ENCODE measurements at regions not wholly inside any gene's neighbourhood (a gene's known extent, or its start where the extent isn't known, plus 50 kb on each side); places are given as distances from the start of the nearest gene placed in this dataset.

DNA sequence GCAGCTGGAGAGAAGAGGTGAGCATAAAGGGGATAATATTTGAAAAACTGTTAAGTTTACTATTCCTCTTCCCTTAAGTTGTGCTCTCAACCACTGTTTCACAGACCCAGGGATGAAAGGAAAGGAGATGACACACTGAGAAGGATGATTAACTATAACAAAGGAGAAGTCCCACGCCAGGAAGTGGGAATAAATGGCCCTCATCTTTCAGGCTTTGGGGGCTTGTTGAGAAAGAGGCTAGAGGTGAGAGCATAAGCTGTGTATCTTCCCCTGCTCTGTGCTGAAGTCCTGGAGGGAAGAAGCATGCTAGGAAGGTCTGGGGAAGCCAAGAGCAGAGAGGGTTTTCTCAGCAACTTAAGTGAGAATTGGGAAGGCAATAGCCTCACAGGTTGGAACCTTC, 399.1 kb upstream of the ATP5MC3 start:
- Histone ChIP-seq H3K27ac (ENCODE audit: low read depth in 1 of 2, low read length in 2 of 2) (no peak overlapping the region), H3K4me1 (ENCODE audit: control insufficient read depth in 4 of 4, insufficient read depth in 4 of 4, low read length in 3 of 4) (peaks cover 0 to 23% (median 8%) of the 10 kb centered on the region in 4 donors), H3K4me3 (ENCODE audit: low read depth in 1 of 3, low read length in 3 of 3) (no peak overlapping the region), H3K9me3 (ENCODE audit: control insufficient read depth in 4 of 4, low read length in 3 of 4) (no peaks in the 10 kb centered on the region), H3K9ac (ENCODE audit: low read depth in 1 of 2, low read length in 2 of 2) (no peak overlapping the region), H3K36me3 (ENCODE audit: control insufficient read depth in 4 of 4, insufficient read depth in 3 of 4, low read depth in 1 of 4, low read length in 3 of 4) (no peaks in the 10 kb centered on the region), H3K27me3 (ENCODE audit: control insufficient read depth in 4 of 4, insufficient read depth in 4 of 4, low read length in 3 of 4) (no peaks in the 10 kb centered on the region)
- DNase-seq (ENCODE audit: low spot score): no peak
- TF ChIP-seq JUND (IDR thresholded peaks at IDR 0.05) (no peak), RAD21 (IDR thresholded peaks at IDR 0.05) (no peak), GABPA (IDR thresholded peaks at IDR 0.05 in 1 of 2, conservative IDR thresholded peaks at IDR 0.05 in 1 of 2) (no peak), YY1 (IDR thresholded peaks at IDR 0.05) (no peak), NR2F2 (IDR thresholded peaks at IDR 0.05) (no peak), HNF4G (IDR thresholded peaks at IDR 0.05) (no peak)
- TF ChIP-seq, protein P1, sequence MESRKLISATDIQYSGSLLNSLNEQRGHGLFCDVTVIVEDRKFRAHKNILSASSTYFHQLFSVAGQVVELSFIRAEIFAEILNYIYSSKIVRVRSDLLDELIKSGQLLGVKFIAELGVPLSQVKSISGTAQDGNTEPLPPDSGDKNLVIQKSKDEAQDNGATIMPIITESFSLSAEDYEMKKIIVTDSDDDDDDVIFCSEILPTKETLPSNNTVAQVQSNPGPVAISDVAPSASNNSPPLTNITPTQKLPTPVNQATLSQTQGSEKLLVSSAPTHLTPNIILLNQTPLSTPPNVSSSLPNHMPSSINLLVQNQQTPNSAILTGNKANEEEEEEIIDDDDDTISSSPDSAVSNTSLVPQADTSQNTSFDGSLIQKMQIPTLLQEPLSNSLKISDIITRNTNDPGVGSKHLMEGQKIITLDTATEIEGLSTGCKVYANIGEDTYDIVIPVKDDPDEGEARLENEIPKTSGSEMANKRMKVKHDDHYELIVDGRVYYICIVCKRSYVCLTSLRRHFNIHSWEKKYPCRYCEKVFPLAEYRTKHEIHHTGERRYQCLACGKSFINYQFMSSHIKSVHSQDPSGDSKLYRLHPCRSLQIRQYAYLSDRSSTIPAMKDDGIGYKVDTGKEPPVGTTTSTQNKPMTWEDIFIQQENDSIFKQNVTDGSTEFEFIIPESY (IDR thresholded peaks at IDR 0.05): no peak
- TF ChIP-seq, protein P2, sequence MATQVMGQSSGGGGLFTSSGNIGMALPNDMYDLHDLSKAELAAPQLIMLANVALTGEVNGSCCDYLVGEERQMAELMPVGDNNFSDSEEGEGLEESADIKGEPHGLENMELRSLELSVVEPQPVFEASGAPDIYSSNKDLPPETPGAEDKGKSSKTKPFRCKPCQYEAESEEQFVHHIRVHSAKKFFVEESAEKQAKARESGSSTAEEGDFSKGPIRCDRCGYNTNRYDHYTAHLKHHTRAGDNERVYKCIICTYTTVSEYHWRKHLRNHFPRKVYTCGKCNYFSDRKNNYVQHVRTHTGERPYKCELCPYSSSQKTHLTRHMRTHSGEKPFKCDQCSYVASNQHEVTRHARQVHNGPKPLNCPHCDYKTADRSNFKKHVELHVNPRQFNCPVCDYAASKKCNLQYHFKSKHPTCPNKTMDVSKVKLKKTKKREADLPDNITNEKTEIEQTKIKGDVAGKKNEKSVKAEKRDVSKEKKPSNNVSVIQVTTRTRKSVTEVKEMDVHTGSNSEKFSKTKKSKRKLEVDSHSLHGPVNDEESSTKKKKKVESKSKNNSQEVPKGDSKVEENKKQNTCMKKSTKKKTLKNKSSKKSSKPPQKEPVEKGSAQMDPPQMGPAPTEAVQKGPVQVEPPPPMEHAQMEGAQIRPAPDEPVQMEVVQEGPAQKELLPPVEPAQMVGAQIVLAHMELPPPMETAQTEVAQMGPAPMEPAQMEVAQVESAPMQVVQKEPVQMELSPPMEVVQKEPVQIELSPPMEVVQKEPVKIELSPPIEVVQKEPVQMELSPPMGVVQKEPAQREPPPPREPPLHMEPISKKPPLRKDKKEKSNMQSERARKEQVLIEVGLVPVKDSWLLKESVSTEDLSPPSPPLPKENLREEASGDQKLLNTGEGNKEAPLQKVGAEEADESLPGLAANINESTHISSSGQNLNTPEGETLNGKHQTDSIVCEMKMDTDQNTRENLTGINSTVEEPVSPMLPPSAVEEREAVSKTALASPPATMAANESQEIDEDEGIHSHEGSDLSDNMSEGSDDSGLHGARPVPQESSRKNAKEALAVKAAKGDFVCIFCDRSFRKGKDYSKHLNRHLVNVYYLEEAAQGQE (IDR thresholded peaks at IDR 0.05): no peak
- TF ChIP-seq, protein P3, sequence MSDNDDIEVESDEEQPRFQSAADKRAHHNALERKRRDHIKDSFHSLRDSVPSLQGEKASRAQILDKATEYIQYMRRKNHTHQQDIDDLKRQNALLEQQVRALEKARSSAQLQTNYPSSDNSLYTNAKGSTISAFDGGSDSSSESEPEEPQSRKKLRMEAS (IDR thresholded peaks at IDR 0.05): no peak
- TF ChIP-seq, protein P4, sequence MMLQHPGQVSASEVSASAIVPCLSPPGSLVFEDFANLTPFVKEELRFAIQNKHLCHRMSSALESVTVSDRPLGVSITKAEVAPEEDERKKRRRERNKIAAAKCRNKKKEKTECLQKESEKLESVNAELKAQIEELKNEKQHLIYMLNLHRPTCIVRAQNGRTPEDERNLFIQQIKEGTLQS (IDR thresholded peaks at IDR 0.05): no peak
- WGBS: 83% methylated on average over 1 of the region's 1 CpG

- Histone ChIP-seq H3K9ac (ENCODE audit: low read depth in 1 of 2, low read length in 2 of 2) (no peak overlapping the region), H3K4me1 (ENCODE audit: control insufficient read depth in 4 of 4, insufficient read depth in 4 of 4, low read length in 3 of 4) (peaks cover 0 to 23% (median 8%) of the 10 kb centered on the region in 4 donors), H3K36me3 (ENCODE audit: control insufficient read depth in 4 of 4, insufficient read depth in 3 of 4, low read depth in 1 of 4, low read length in 3 of 4) (no peaks in the 10 kb centered on the region), H3K27ac (ENCODE audit: low read depth in 1 of 2, low read length in 2 of 2) (no peak overlapping the region), H3K9me3 (ENCODE audit: control insufficient read depth in 4 of 4, low read length in 3 of 4) (no peaks in the 10 kb centered on the region), H3K27me3 (ENCODE audit: control insufficient read depth in 4 of 4, insufficient read depth in 4 of 4, low read length in 3 of 4) (no peaks in the 10 kb centered on the region), H3K4me3 (ENCODE audit: low read depth in 1 of 3, low read length in 3 of 3) (no peak overlapping the region)
- DNase-seq (ENCODE audit: low spot score): no peak
- 59% methylated on average over 1 of the region's 1 CpG for WGBS
- TF ChIP-seq, protein P5, sequence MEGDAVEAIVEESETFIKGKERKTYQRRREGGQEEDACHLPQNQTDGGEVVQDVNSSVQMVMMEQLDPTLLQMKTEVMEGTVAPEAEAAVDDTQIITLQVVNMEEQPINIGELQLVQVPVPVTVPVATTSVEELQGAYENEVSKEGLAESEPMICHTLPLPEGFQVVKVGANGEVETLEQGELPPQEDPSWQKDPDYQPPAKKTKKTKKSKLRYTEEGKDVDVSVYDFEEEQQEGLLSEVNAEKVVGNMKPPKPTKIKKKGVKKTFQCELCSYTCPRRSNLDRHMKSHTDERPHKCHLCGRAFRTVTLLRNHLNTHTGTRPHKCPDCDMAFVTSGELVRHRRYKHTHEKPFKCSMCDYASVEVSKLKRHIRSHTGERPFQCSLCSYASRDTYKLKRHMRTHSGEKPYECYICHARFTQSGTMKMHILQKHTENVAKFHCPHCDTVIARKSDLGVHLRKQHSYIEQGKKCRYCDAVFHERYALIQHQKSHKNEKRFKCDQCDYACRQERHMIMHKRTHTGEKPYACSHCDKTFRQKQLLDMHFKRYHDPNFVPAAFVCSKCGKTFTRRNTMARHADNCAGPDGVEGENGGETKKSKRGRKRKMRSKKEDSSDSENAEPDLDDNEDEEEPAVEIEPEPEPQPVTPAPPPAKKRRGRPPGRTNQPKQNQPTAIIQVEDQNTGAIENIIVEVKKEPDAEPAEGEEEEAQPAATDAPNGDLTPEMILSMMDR (IDR thresholded peaks at IDR 0.05; ENCODE audit: low read depth, low read length, missing input control): no peak
- no peak for TF ChIP-seq TAF1 (conservative IDR thresholded peaks at IDR 0.05)
- TF ChIP-seq HNF4G (IDR thresholded peaks at IDR 0.05): no peak
- TF ChIP-seq, protein P2 (IDR thresholded peaks at IDR 0.05): no peak
These were observed 398.1 kb upstream of the ATP5MC3 start for GRCh38 chr2:175579646-175580045.
